A549 (cell line): ENCODE measurements at regions not wholly inside any gene's neighbourhood (a gene's known extent, or its start where the extent isn't known, plus 50 kb on each side); places are given as distances from the start of the nearest gene placed in this dataset.

Experiments used
- CTCF ChIP-seq: fragments of >200 bp; sonication (Bioruptor Twin); formaldehyde crosslinking; IDR thresholded peaks from 3 replicates; pipeline ENCODE4 v1.5.1; 2016
- MAX ChIP-seq: IDR thresholded peaks from 2 replicates; pipeline ENCODE4 v1.6.1; 2012
- NR3C1 ChIP-seq: fragments of >200 bp; sonication (Bioruptor Twin); formaldehyde crosslinking; IDR thresholded peaks from 3 replicates; pipeline ENCODE4 v1.6.1; 2017
- REST ChIP-seq: fragments of 200-600 bp; sonication (generic); IDR thresholded peaks from 2 replicates; pipeline ENCODE4 v1.6.1; 2016; ENCODE audit warnings: antibody characterized with exemption, mild to moderate bottlenecking, moderate library complexity

DNA sequence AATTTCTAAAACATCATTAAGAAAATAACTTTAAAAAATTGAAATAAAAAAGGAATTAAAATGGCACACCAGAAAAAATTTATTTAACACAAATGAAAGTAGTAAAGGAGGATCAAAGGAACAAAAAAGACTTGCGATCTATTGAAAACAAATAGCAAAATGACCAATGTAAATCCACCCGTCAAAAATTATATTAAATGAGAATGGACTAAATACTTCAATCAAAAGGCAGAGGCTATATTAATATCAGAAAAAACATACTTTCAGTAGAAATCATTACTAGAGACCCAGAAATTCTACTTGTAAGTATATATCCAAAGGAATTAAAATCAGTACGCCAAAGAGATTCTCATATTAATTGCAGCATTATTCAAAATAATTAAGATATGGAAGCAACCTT lies 293.1 kb upstream of the SOX4 start:
- TF ChIP-seq NR3C1, result no peak
- TF ChIP-seq CTCF, result no peak
- TF ChIP-seq MAX, result no peak
- no peak for TF ChIP-seq REST
